AG10803 (cell line): ENCODE measurements at regions not wholly inside any gene's neighbourhood (a gene's known extent, or its start where the extent isn't known, plus 50 kb on each side); places are given as distances from the start of the nearest gene placed in this dataset.

ENCODE experiments used
- DNase-seq: peaks from one replicate; pipeline ENCODE4 v3.0.0; 2010; ENCODE audit warnings: low read depth
- H3K4me3 ChIP-seq: 2 replicates; pipeline ENCODE4 v1.5.1; 2011; ENCODE audit warnings: mild to moderate bottlenecking, low read length, control low read depth
- CTCF ChIP-seq: conservative IDR thresholded peaks from 2 replicates; pipeline ENCODE4 v1.5.1; 2011; ENCODE audit warnings: mild to moderate bottlenecking, low read length, control low read depth, inconsistent platforms

- TF ChIP-seq CTCF: no peak
- no peak for DNase-seq
- no peak overlapping the region for H3K4me3 ChIP-seq
Observed at GRCh38 chr5:58215364-58215763, 244.5 kb downstream of the PLK2 start.

- H3K4me3 ChIP-seq: no peak overlapping the region
- no peak for DNase-seq
- TF ChIP-seq CTCF: no peak
Observed at GRCh38 chr5:58211441-58211840, 248.4 kb downstream of the PLK2 start.

- DNase-seq: no peak
Observed at GRCh38 chr5:58208674-58209073, 251.2 kb downstream of the PLK2 start.

GRCh38 chr5:58207076-58207475 lies 252.8 kb downstream of the PLK2 start:
- TF ChIP-seq CTCF: no peak
- DNase-seq: no peak

More at GRCh38 chr5:58208674-58209073, 251.2 kb downstream of the PLK2 start:
- H3K4me3 ChIP-seq: no peak overlapping the region
- TF ChIP-seq CTCF: no peak

GRCh38 chr5:58204966-58205365 lies 254.9 kb downstream of the PLK2 start:
- no peak for TF ChIP-seq CTCF
- no peak for DNase-seq
- H3K4me3 ChIP-seq: no peak overlapping the region

More at GRCh38 chr5:58207076-58207475, 252.8 kb downstream of the PLK2 start:
- no peak overlapping the region for H3K4me3 ChIP-seq

GRCh38 chr5:58202941-58203444 lies 256.9 kb downstream of the PLK2 start:
- no peak for TF ChIP-seq CTCF
- H3K4me3 ChIP-seq: no peak overlapping the region
- no peak for DNase-seq

- DNase-seq: no peak
- TF ChIP-seq CTCF: no peak
- H3K4me3 ChIP-seq: no peak overlapping the region
Observed at GRCh38 chr5:58201922-58202648, 257.8 kb downstream of the PLK2 start.
